Tibial nerve (tissue), 4 donors: ENCODE measurements at regions not wholly inside any gene's neighbourhood (a gene's known extent, or its start where the extent isn't known, plus 50 kb on each side); places are given as distances from the start of the nearest gene placed in this dataset.

Source experiments
- EP300 ChIP-seq, 2 donors: sonication (generic); formaldehyde crosslinking; IDR thresholded peaks; one replicate each; pipeline ENCODE4 v1.6.1; 2017; ENCODE audit warnings: antibody characterized with exemption in 2 of 2, mild to moderate bottlenecking in 1 of 2
- POLR2A ChIP-seq, 2 donors: fragments of 450-650 bp; IDR thresholded peaks; one replicate each; pipeline ENCODE4 v1.6.1; 2017; ENCODE audit warnings: antibody characterized with exemption in 2 of 2, mild to moderate bottlenecking in 2 of 2, moderate library complexity in 2 of 2
- TF ChIP-seq, protein P1 (sequence below), 5 experiments: fragments of 200-600 bp in 3 of 5; fragments of 450-650 bp in 2 of 5; sonication (generic) in 3 of 5; IDR thresholded peaks; one replicate each; pipeline ENCODE4 v1.5.1; 2016 to 2019; ENCODE audit warnings: antibody characterized with exemption in 5 of 5, mild to moderate bottlenecking in 3 of 5, moderate library complexity in 2 of 5

DNA sequence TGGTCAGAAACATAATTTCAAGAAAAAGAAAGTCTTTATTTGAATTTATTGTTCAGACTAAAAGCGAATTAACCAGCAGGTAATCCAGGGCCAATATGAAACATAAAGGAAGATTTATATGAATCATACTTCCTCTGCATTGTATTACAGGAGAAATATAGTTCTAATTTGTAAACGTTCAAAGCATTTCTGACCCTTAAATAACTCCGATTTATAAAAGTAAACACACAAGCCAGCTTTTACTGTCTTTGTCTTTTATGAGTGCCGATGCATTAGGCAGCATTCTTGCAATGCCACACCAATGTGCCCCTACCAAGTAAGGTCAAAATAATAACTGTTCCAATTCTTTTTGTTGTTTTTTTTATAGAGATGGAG, 118.8 kb upstream of the RBBP8 start:
- TF ChIP-seq, protein P1, sequence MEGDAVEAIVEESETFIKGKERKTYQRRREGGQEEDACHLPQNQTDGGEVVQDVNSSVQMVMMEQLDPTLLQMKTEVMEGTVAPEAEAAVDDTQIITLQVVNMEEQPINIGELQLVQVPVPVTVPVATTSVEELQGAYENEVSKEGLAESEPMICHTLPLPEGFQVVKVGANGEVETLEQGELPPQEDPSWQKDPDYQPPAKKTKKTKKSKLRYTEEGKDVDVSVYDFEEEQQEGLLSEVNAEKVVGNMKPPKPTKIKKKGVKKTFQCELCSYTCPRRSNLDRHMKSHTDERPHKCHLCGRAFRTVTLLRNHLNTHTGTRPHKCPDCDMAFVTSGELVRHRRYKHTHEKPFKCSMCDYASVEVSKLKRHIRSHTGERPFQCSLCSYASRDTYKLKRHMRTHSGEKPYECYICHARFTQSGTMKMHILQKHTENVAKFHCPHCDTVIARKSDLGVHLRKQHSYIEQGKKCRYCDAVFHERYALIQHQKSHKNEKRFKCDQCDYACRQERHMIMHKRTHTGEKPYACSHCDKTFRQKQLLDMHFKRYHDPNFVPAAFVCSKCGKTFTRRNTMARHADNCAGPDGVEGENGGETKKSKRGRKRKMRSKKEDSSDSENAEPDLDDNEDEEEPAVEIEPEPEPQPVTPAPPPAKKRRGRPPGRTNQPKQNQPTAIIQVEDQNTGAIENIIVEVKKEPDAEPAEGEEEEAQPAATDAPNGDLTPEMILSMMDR (IDR thresholded peaks at IDR 0.05): no peak
- no peak for TF ChIP-seq POLR2A (IDR thresholded peaks at IDR 0.05)
- no peak for TF ChIP-seq EP300 (IDR thresholded peaks at IDR 0.05)
